GM12878 (cell line): ENCODE measurements at regions not wholly inside any gene's neighbourhood (a gene's known extent, or its start where the extent isn't known, plus 50 kb on each side); places are given as distances from the start of the nearest gene placed in this dataset.

Source experiments
- ATAC-seq: fragments of 200-7000 bp; cut with Tn5 transposase; 3 replicates; pipeline ENCODE4 v1.9.1; 2020; ENCODE audit warnings: mild to moderate bottlenecking, moderate library complexity
- BruUV-seq: library from RNA; stranded (reverse); fragments of 400-500 nt; replicated peaks from 2 replicates; lab custom pipeline; 2021; lab: Mats Ljungman, UMichigan
- CTCF ChIA-PET: fragments of 300-600 bp; sonication (Branson Sonifier 250); formaldehyde crosslinking; extraction: SDS; loops from one replicate; lab custom pipeline; 2021; ENCODE audit warnings: inconsistent platforms; lab: Yijun Ruan, JAX
- POLR2A ChIA-PET: fragments of 350-600 bp; formaldehyde crosslinking; extraction: SDS; loops from one replicate; lab custom pipeline; 2021; ENCODE audit warnings: inconsistent platforms; lab: Charles Lee
- RAD21 ChIA-PET: fragments of 300-600 bp; sonication (Branson Sonifier 250); formaldehyde crosslinking; loops from one replicate; lab custom pipeline; 2023; ENCODE audit warnings: antibody characterized with exemption; ENCODE audit not compliant: unreplicated experiment; lab: Charles Lee
- SMC1A ChIA-PET: fragments of 300-600 bp; sonication (Branson Sonifier 250); formaldehyde crosslinking; loops from one replicate; lab custom pipeline; 2023; ENCODE audit not compliant: unreplicated experiment, uncharacterized antibody; lab: Charles Lee
- DNase-seq: peaks from one replicate; pipeline ENCODE4 v3.0.0-alpha.2; 2011; ENCODE audit warnings: low read depth, low spot score
- FAIRE-seq: peaks from 3 replicates; lab custom pipeline; 2011; peaks lifted over from hg19 to GRCh38; lab: Jason Lieb, UNC
- H2AFZ ChIP-seq: 2 replicates; pipeline ENCODE4 v1.6.0; 2011; ENCODE audit warnings: low read depth, low read length, control low read depth; ENCODE audit not compliant: control insufficient read depth
- H3K27ac ChIP-seq: 2 replicates; pipeline ENCODE4 v1.5.1; 2011; ENCODE audit warnings: control low read depth; ENCODE audit not compliant: control insufficient read depth, insufficient read depth
- H3K27me3 ChIP-seq, 2 experiments: replicated peaks in 1 of 2; 2 replicates each; pipeline versions ENCODE4 v1.6.0 to v1.6.1; 2011; ENCODE audit warnings: low read length in 1 of 2; ENCODE audit not compliant: control insufficient read depth in 2 of 2, insufficient read depth in 2 of 2
- H3K36me3 ChIP-seq, 2 experiments: 2 replicates each; pipeline ENCODE4 v1.5.1; 2011; ENCODE audit warnings: low read length in 1 of 2; ENCODE audit not compliant: control insufficient read depth in 2 of 2, insufficient read depth in 2 of 2
- H3K4me1 ChIP-seq: 2 replicates; pipeline ENCODE4 v1.6.1; 2011; ENCODE audit warnings: mild to moderate bottlenecking, low read length, moderate library complexity, mixed read lengths; ENCODE audit not compliant: control insufficient read depth, insufficient read depth
- H3K4me2 ChIP-seq: 2 replicates; pipeline ENCODE4 v1.6.0; 2011; ENCODE audit warnings: control low read depth; ENCODE audit not compliant: control insufficient read depth, insufficient read depth
- H3K4me3 ChIP-seq: fragments of 200-600 bp; sonication (generic); 2 replicates; pipeline ENCODE4 v1.5.1; 2016
- H3K79me2 ChIP-seq: 2 replicates; pipeline ENCODE4 v1.6.0; 2011; ENCODE audit warnings: low read length; ENCODE audit not compliant: control insufficient read depth, insufficient read depth
- H3K9ac ChIP-seq: 2 replicates; pipeline ENCODE4 v1.8.0; 2011; ENCODE audit warnings: low read length, control low read depth, mixed read lengths; ENCODE audit not compliant: control insufficient read depth, insufficient read depth
- H3K9me3 ChIP-seq: replicated peaks from 3 replicates; pipeline ENCODE4 v1.5.1; 2011; ENCODE audit warnings: mild to moderate bottlenecking, low read length; ENCODE audit not compliant: control insufficient read depth, insufficient read depth
- H4K20me1 ChIP-seq: 2 replicates; pipeline ENCODE4 v1.6.0; 2011; ENCODE audit not compliant: control insufficient read depth, insufficient read depth
- BHLHE40 ChIP-seq, 2 experiments: fragments of 450-650 bp in 1 of 2; IDR thresholded peaks; 2 replicates each; pipeline ENCODE4 v1.6.1; 2011 to 2017; ENCODE audit warnings: low read depth in 2 of 2, borderline replicate concordance in 1 of 2, improper control_type of control experiment in 1 of 2, low read length in 1 of 2, mild to moderate bottlenecking in 1 of 2
- RBBP5 ChIP-seq: fragments of 200-600 bp; sonication (generic); conservative IDR thresholded peaks from 2 replicates; pipeline ENCODE4 v1.6.1; 2016
- WGBS: methylation state at CpG from one replicate; pipeline ENCODE4 v1.1.6; 2016; ENCODE audit warnings: low lambda C conversion rate; ENCODE audit not compliant: insufficient replicate concordance, insufficient coverage; ENCODE audit errors: missing lambda C conversion rate; 5-methylcytosine and 5-hydroxymethylcytosine counted together
- in situ Hi-C: fragments of 300-500 bp; cut with MboI; formaldehyde crosslinking; loops from 9 replicates; pipeline ENCODE4 v1.14.3; 2018; ENCODE audit warnings: mixed read lengths
- intact Hi-C: fragments of 100-400 bp; cut with micrococcal nuclease; formaldehyde crosslinking; loops from one replicate; pipeline ENCODE4 v1.14.2; 2022; ENCODE audit not compliant: unreplicated experiment
- TF ChIP-seq, protein P1 (sequence below): fragments of 450-650 bp; IDR thresholded peaks from 2 replicates; pipeline ENCODE4 v1.6.1; 2017; ENCODE audit warnings: mild to moderate bottlenecking, moderate library complexity

DNA sequence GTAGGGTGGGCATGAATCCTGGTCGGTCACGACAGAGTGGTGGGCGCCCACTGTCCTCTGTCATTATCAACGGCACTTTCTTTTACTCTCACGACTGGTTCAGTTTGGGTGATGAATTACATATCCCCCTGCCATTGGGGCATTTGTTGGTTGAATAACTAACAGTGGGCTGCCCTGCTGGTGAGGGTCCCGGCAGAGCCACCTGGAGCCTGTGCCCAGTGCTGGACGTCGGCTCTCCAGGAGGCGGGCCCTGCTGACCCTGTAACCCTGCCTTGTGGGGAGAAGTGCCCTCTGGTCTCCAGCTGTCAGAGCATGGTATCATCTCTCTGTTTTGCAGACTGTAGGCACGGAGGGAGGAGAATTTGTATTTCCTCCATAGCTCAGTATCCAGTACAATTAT, 199.1 kb downstream of the GLRX3 start:
- in situ Hi-C loops, result no loop called here
- ChIA-PET POLR2A (no interaction called here), SMC1A (no interaction called here), RAD21 (no interaction called here), CTCF (interaction anchor here (0.7 to 1.0 kb wide), 2 partner anchors 155 to 1542 kb away, joined by 3 read pairs; no protein-coding TSS in a partner anchor)
- BruUV-seq, result no TSS peak
- Histone ChIP-seq H3K27ac (no peak overlapping the region), H2AFZ (no peak overlapping the region), H3K4me3 (no peak overlapping the region), H4K20me1 (no peaks in the 10 kb centered on the region), H3K4me2 (no peak overlapping the region), H3K9ac (no peak overlapping the region), H3K36me3 (no peaks in the 10 kb centered on the region), H3K9me3 (no peaks in the 10 kb centered on the region), H3K4me1 (no peaks in the 10 kb centered on the region), H3K27me3 (no peaks in the 10 kb centered on the region), H3K79me2 (no peaks in the 10 kb centered on the region)
- 79% methylated on average over 10 of the region's 10 CpGs for WGBS
- no peak for TF ChIP-seq BHLHE40 (IDR thresholded peaks at IDR 0.05; ENCODE audit: borderline replicate concordance in 1 of 2, low read depth in 2 of 2, low read length in 1 of 2)
- TF ChIP-seq, protein P1, sequence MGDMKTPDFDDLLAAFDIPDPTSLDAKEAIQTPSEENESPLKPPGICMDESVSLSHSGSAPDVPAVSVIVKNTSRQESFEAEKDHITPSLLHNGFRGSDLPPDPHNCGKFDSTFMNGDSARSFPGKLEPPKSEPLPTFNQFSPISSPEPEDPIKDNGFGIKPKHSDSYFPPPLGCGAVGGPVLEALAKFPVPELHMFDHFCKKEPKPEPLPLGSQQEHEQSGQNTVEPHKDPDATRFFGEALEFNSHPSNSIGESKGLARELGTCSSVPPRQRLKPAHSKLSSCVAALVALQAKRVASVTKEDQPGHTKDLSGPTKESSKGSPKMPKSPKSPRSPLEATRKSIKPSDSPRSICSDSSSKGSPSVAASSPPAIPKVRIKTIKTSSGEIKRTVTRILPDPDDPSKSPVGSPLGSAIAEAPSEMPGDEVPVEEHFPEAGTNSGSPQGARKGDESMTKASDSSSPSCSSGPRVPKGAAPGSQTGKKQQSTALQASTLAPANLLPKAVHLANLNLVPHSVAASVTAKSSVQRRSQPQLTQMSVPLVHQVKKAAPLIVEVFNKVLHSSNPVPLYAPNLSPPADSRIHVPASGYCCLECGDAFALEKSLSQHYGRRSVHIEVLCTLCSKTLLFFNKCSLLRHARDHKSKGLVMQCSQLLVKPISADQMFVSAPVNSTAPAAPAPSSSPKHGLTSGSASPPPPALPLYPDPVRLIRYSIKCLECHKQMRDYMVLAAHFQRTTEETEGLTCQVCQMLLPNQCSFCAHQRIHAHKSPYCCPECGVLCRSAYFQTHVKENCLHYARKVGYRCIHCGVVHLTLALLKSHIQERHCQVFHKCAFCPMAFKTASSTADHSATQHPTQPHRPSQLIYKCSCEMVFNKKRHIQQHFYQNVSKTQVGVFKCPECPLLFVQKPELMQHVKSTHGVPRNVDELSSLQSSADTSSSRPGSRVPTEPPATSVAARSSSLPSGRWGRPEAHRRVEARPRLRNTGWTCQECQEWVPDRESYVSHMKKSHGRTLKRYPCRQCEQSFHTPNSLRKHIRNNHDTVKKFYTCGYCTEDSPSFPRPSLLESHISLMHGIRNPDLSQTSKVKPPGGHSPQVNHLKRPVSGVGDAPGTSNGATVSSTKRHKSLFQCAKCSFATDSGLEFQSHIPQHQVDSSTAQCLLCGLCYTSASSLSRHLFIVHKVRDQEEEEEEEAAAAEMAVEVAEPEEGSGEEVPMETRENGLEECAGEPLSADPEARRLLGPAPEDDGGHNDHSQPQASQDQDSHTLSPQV, result no peak
- no peak for TF ChIP-seq RBBP5
- intact Hi-C loops, result no loop called here
- DNase-seq (no peak), FAIRE-seq (no peak), ATAC-seq (no peak)
